GM18502 (cell line): ENCODE measurements at regions not wholly inside any gene's neighbourhood (a gene's known extent, or its start where the extent isn't known, plus 50 kb on each side); places are given as distances from the start of the nearest gene placed in this dataset.
"Not testable (repeated sequence)": the region's sequence is repeated elsewhere in the genome, so short reads cannot be mapped to it uniquely, and the experiment has no call there.

ENCODE experiments used
- ATAC-seq: cut with Tn5 transposase; IDR thresholded peaks from one replicate; pipeline ENCODE4 v1.9.1; 2021; ENCODE audit warnings: mild to moderate bottlenecking; ENCODE audit not compliant: unreplicated experiment, poor library complexity

DNA sequence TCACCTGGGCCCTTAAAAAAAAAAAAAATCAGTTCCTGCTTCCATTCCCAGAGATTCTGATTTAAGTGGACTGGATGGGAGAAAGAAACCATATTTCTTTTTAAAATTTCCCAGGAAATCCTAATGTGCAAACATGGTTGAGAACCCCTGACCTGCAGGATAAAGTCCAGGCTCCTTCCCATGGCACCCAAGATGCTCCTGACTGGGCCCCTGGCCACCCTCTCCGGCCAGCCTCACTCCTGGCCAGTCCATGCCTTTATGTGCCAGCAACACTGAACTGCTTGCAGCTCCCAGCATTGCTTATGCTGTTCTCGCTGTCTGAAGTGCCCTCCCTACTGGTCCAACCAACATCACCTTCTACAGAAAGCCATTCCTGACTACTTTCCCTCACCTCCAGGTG, 93.9 kb downstream of the TEX35 start:
- no peak for ATAC-seq

DNA sequence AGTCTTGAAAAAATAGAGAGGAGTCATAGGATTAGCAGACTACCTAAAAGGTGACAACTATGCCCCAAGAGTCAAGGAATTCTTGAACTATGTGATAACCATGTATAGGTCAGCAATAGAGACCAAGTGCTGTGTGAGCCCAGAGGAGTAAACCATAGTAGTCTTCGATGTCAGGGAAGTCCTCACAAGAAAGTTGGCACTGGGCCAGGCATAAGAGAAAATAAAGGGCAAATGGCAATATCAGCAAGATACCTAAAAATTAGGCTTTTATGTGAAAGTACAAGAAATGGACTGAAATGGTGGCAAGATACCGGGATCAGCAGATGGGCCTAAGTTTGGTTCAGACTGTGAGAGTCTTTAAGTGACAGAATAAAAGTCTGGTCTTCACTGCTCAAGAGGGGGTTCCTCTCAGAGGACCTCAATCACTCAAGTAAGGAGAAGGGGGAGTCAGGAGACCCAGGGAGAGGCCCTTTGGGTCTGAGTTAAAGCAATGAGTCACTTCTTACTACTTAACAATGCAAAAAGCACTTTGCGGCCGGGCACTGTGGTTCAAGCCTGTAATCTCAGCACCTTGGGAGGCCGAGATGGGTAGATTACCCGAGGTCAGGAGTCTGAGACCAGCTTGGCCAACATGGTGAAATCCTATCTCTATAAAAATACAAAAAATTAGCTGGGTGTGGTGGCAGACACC, 95.0 kb downstream of the TEX35 start:
- ATAC-seq, result peak; percentile 63

DNA sequence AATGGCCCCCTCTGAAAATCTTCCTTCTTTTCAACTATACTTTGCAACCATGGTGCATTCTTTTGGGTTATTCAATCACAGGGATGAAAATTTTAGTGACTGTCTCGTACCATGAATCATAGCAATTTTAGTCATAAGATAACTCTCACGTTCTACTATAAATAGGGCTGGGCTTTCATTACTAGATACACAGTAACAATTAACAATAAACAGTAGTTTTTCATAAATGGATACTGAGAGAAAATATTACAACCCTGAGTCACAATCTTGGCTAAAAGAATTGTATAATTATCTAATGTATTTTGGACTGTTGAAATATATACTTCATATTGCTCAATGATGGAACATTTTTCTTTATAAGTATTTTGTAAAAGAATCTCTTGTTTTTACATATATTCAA, 96.1 kb downstream of the TEX35 start:
- ATAC-seq, result no peak

DNA sequence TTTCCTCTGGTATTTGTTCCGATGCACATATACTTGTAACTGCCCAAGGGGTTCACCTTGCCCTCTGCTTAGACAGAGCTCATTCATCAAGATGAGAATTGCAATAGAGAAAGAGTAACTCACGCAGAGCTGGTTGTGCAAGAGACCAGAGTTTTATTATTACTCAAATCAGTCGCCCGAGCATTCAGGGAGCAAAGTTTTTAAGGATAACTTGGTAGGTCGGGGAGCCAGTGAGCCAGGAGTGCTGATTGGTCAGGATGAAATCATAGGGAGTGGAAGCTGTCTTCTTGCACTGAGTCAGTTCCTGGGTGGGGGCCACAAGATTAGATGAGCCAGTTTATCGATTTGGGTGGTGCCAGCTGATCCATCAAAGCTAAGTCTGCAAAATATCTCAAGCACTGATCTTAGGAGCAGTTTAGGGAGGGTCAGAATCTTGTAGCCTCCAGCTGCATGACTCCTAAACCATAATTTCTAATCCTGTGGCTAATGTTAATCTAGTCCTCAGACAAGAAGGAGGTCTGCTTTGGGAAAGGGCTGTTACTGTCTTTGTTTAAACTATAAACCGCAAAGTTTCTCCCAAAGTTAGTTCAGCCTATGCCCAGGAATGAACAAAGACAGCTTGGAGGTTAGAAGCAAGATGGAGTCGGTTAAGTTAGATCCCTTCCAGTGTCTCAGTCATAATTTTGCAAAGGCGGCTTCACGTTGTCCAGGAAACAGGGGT, 97.9 kb downstream of the TEX35 start:
- ATAC-seq, result not testable (repeated sequence)

DNA sequence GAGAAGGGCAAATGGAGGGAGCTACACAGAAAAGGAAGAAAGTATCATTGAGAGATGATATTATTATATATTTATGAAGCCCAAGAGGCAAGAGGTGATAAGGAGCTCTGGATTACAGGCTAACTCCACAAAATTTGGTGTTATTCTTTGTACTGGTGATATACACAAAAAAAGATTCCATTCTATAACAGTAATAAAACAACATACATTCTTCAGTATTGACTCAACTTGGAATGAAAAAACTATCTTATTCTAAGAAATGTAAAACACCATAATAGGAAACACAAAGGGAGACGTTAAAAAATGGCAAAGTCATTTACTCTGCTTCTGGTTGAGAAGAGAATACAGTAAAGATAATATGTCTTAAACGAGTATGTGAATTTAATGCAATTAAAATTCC, 99.4 kb downstream of the TEX35 start:
- no peak for ATAC-seq

DNA sequence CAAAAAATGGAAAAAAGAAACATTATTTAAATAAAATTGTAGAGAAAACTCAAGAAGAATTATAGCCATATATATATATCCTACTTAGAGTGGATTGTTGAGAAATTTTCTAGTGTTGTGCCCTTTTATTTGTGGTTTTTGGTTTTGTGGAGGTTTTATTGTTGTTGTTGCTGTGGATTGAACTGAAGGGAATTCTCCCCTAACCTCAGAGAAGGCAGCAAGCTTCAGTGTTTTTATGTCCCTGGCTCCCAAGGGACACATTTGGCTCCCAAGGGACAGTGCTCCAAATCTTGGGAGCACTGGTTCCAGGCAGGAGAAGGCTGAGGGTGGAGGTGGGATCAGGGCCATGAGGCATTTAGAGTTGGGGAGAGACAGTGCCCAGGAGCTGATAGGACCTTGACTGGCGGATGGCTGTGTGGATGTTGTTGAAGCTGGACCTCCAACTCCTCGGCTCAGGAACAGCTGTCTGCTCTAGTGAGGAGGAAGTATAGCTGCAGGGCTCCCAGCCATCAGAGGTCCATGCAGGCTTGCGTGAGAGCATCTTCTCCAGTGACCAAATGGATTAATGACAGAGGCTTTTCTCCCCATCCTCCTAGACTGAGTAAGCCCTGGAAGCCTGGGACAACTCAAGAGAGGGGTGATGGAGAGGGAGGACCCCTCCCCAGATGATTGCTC, 100.5 kb downstream of the TEX35 start:
- ATAC-seq, result no peak

DNA sequence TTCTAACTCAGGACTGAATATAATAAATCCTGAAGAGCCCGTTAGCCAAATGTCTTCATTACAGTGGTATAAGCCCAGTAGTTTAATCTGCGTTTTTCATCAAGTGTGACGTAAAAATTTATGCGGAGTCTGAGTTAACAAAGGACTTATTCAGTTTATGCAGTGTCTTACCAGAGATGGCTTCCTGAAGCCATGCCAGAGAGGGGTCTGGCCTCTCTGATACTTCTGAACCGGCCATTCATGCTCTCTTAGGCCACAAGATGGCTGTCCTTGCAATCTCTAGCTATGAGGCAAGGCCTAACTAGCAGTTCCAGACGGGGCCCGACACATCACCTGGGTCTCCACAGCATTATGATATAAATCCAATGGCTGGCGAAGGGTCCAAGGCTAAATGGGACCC, 101.4 kb downstream of the TEX35 start:
- ATAC-seq, result no peak

DNA sequence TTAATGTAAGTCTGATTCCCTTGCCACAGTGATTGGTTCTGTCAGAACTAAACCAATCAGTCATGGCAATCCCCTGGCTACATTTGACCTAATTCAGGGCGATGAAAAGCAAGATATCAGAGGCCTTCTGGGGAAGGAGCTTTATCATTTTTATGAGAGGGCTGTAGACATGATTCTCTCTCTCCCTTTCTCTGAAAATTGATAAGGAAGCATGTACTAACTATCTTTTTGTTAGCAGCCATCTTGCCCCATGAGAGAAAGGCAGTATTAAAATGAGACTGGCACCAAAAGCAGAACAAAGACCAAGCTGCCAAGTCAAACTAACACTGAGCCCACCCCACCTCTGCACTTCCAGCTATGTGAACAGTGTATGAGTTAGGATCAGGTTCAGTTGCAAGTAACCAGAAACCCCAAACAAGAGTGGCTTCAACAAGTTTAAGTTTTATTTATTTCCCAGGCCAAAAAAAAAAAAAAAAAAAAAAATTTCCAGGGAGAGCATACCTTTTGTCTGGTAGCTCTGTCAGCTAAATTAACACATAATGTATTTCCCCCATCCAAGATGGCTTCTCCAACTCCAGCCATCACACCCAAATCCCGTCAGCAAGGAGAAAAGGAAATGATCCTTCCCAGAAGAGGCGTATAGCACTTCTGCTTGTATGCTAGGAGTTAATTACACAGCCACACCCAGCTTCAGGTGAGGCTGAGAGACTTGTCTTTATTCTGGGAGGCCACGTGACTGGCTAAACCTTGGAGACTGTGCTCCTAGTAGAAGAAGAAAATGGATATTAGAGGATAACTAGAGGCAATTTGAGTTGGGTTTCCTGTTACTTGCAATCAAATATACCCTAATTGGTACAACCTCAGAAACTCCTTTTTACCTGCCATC, 105.8 kb upstream of the RALGPS2 start:
- no peak for ATAC-seq

DNA sequence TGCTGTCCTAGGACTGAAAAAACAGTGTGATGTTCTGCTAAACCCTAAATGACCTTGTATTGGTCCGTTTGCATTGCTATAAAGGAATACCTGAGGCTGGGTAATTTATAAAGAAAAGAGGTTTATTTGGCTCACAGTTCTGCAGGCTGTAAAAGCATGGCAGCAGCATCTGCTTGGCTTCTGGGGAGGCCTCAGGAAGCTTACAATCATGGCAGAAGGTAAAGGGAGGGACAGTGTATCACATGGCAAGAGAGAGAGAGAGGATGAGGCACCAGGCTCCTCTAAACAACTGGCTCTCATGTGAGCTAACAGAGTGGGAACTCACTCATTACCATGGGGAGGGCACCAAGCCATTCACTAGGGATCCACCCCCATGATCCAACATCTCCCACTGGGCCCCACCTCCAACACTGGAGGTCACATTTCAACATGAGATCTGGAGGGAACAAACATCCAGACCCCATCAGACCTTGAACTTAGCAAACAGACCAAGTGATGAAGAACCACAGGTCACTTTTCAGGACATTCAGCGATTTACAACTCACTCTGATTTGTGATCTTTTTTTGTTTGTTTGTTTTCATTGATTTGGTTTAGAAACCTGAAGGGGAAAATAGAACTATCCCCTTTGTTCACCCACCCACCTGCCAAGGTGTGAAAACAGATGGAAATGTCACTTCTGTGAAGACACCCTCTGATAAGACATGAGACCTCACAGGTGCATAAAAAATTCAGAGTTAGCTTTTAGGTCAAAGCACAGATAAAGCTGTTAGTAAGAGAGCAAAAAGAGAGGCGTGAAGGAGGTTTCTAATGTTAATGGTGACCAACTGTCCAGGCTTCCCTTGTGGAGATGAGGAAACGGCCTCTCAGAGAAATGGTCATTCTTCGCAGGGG, 104.2 kb upstream of the RALGPS2 start:
- ATAC-seq, result no peak

DNA sequence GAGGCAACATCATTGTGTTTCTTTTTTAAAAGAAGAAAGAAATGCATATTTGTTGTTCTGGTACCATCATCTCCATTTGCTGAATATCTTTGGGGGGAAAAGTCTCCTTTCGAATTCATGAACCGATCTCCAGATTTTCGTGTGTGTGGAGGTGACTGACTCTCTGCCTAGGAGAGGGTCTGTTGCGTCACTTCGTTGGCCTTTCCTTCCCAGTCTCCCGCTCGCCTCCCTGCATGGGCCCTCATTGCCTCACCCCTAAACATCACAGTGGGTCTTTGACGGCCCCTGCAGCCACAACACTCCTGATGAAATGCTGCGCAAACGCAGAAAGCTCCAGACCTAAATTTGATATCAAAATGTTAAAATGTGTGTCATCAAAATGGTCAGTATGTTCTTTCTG, 103.2 kb upstream of the RALGPS2 start:
- no peak for ATAC-seq

DNA sequence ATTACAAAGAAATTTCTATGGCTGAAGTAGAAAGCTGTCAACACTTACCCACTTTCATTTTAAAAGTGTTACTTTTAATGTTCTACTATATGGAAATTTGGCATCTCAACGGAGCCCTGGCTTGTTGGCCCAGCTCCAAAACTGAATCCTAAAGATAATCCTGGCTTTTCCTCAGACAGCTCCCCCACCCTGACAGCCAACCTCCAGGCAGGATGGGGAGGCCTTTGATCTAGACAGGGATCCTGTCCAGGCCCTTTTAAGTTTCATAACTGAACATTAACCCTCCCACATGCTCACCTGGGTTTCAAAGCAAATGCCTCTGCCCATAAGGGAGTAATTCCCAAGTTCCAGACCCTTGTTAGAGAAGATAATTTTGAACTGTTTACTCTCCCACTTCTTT, 99.3 kb upstream of the RALGPS2 start:
- ATAC-seq, result no peak

DNA sequence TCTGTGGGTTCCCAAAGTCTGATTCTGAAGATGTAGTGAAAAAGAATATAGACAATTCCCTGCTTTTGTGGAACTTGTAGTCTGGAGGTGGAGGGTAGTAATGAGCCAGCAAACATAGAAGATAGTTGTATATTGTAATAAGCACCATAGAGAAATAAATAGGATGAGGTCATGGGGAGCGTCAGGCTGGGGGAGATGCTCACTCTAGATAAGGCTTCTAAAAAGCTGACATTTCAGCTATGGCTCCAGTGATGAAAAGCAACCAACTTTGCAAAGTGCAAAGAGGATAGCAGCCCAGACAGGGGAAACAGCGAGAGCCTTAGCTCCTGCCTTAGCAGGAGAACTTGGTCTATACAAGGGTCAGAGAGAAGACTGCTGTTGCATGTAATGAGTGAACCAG, 98.0 kb upstream of the RALGPS2 start:
- ATAC-seq, result no peak

DNA sequence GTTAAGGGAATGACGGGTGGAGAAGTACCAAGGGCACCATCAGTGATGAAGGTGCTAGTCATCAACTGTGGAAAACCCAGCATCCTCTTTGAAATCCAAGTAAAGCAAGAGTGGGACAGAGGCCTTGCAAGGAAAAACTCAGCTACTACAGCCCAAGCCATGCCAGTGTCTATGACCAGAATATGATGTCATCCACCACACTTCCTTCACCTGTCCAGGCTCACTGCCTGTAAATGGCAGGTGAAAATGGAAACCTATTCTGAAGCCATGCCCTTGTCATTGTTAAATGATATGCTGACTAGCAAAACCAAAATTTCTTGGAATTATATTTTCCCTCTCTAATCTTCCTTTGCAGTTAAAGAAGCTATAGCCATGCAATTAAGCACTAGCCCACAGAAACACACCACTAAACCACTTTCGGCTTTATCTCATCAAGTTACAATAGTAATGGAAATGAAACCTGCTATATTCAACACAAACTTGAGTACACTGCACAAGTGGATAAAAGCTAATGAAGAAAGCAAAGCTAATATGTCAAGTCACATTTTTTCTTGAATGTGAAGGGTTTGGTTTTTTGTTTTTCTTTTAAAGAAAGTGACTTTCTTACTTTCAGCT, 96.3 kb upstream of the RALGPS2 start:
- no peak for ATAC-seq

DNA sequence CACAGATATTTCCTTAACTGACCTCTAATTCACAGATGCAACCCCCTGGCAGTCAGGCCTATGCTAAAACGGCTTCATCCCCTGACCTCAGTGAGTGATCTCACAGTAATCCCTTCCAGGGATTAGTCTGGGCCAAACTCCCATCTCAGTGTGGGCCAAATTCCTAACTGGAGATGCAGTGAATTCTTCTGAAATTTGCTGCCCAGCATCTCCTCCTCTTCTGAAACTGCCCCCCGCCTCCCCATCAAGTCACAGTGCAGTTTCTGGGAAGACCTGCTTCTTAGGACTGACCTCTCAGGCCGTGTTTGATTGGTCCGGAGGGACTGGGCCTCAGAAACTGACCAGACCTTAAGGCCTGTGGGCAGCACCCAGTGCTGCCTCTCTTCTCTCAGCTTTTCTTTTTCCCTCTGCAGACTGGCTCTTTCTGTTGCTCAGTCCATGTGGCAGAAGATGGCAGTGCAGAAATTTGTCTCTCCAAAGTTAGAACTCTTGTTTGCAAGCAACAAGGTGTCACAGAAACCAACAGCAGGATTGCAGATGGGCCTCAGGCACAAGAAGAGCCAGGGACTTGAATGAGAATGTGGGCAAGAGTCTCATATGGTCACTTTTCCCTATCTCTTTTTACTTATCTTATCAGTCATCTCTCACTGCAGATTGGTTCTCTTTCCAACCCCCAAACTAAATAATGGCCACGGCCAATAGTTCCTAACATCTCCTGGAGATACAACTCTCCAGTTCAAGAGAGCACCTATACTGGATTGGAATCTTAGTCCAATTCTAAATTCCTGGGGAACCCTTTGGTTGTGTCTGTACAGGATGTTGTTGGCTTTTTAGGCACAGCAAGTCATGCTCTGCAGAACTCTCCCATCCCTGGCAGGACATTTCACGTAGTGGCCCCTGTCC, 95.5 kb upstream of the RALGPS2 start:
- no peak for ATAC-seq

DNA sequence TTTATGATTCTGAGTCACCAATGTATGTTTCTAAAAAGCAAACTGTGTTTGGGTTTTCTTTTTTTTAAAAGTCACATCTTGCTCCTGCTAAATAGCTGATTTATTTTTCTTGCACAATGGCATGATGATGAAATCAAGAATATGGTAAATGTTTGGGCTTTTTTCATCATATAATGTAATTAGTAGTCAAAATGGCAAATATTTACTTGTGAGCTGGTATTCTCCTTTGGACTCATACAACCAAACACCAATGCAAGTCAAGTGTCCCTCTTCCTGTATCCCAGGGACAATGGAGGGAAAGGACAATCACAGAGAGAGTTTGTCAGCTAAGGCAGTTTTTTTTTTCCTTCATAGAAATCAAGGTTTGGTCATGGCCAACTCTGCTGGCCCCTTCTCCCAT, 94.6 kb upstream of the RALGPS2 start:
- ATAC-seq, result no peak

DNA sequence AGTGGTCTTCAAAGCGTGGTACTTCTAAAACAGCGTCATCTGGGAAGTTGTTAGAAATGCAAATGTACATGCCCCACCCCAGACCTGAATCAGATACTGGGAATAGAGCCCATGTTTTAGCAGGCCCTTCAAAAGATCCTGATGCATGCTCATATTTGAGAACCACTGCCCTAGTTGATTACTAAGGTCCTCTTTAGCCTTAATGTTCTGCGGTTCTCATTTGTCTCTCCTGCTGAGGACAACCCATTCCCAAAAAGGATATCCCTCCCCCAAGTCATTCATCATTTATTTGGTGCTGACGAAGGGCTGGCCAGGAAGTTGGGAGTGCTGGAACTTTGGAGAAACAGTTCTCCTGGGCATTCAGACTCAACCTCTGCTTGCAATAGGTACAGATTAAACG, 92.4 kb upstream of the RALGPS2 start:
- no peak for ATAC-seq

DNA sequence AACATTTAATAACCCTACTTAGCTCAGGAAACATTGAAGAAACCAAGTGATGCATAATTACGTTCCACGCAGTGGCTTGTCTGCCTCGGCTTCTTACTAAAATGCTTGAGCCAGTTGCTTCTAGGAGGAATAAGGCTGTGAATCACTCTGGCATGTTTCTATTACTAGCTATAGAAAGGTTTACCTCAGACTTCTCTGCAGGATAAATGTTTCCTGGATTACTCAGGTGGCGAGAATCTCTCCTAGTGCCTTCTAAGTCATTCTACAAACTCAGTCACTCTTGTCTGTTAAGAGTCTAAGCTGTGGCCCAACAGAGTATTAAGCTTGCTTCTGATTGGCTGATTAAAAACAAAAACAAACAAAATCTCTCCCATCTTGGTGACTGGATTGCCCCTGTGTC, 92.0 kb upstream of the RALGPS2 start:
- no peak for ATAC-seq

DNA sequence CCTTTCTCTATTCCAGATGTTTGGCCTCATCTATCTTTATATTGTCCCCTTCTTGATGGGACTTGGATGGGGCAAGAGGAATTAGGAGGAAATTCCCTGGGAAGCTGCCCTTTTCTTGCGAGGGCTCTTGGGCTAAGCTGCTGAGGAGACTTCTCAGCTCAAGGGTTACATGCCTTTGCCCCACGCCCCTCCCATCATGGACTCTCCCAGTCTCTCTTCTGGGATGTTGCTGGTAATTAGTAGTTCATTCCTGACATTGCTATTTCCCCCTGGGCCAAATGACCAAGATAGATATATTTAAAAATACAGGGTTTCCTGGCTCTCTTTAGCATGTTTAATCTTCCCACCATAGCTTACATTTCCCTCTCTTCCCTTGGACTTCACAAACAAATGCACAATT, 90.6 kb upstream of the RALGPS2 start:
- ATAC-seq, result no peak
